A673 (cell line): ENCODE measurements at regions not wholly inside any gene's neighbourhood (a gene's known extent, or its start where the extent isn't known, plus 50 kb on each side); places are given as distances from the start of the nearest gene placed in this dataset.

Source experiments
- BruUV-seq: library from RNA; stranded (reverse); fragments of 400-500 nt; replicated peaks from 2 replicates; lab custom pipeline; 2021; lab: Mats Ljungman, UMichigan
- CTCF ChIA-PET: fragments of 300-600 bp; sonication (Branson Sonifier 250); formaldehyde crosslinking; loops from one replicate; lab custom pipeline; 2022; ENCODE audit warnings: antibody characterized with exemption; lab: Charles Lee
- POLR2A ChIA-PET: fragments of 300-600 bp; sonication (Branson Sonifier 250); formaldehyde crosslinking; loops from one replicate; lab custom pipeline; 2022; ENCODE audit warnings: antibody characterized with exemption; ENCODE audit not compliant: low non-redundant PET; lab: Charles Lee
- DNase-seq: peaks from one replicate; pipeline ENCODE4 v3.0.0-alpha.2; 2015; ENCODE audit warnings: low spot score
- H3K27ac ChIP-seq: fragments of 200-600 bp; sonication (generic); 2 replicates; pipeline ENCODE4 v1.5.1; 2016; ENCODE audit warnings: mixed run types, low read depth, mild to moderate bottlenecking, mixed read lengths, antibody characterized with exemption, low read length; ENCODE audit not compliant: poor library complexity, severe bottlenecking
- H3K27me3 ChIP-seq: fragments of 200-600 bp; sonication (generic); replicated peaks from 2 replicates; pipeline ENCODE4 v1.6.1; 2017; ENCODE audit warnings: mixed run types, low read depth, mild to moderate bottlenecking, mixed read lengths, antibody characterized with exemption, low read length; ENCODE audit not compliant: insufficient read depth, poor library complexity
- H3K36me3 ChIP-seq: fragments of 200-600 bp; sonication (generic); 2 replicates; pipeline ENCODE4 v1.6.1; 2016; ENCODE audit warnings: mixed run types, mild to moderate bottlenecking, mixed read lengths, antibody characterized with exemption, low read length; ENCODE audit not compliant: insufficient read depth, poor library complexity, severe bottlenecking
- H3K4me1 ChIP-seq: fragments of 200-600 bp; sonication (generic); 2 replicates; pipeline ENCODE4 v1.6.1; 2017; ENCODE audit warnings: mixed run types, mild to moderate bottlenecking, mixed read lengths, antibody characterized with exemption, low read length; ENCODE audit not compliant: insufficient read depth, poor library complexity, severe bottlenecking
- H3K4me3 ChIP-seq: fragments of 200-600 bp; sonication (generic); 2 replicates; pipeline ENCODE4 v1.5.1; 2016; ENCODE audit warnings: low read depth, mixed run types, mild to moderate bottlenecking, mixed read lengths, low read length; ENCODE audit not compliant: poor library complexity, severe bottlenecking
- H3K9me3 ChIP-seq: fragments of 200-600 bp; sonication (generic); 2 replicates; pipeline ENCODE4 v1.6.1; 2016; ENCODE audit warnings: mixed run types, low read depth, mild to moderate bottlenecking, mixed read lengths, antibody characterized with exemption, low read length; ENCODE audit not compliant: poor library complexity, severe bottlenecking
- EZH2 ChIP-seq: fragments of 200-600 bp; sonication (generic); IDR thresholded peaks from 2 replicates; pipeline ENCODE4 v1.6.1; 2017; ENCODE audit warnings: borderline replicate concordance, low read depth, mild to moderate bottlenecking, mixed read lengths, antibody characterized with exemption, low read length; ENCODE audit not compliant: poor library complexity, severe bottlenecking
- intact Hi-C: fragments of 100-400 bp; cut with micrococcal nuclease; formaldehyde crosslinking; loops from one replicate; pipeline ENCODE4 v1.10.0; 2022; ENCODE audit not compliant: unreplicated experiment
- TF ChIP-seq, protein P1 (sequence below): fragments of 300-800, 200-600 bp; sonication (generic); conservative IDR thresholded peaks from 2 replicates; pipeline ENCODE4 v1.5.1; 2017; ENCODE audit warnings: low read depth, mild to moderate bottlenecking, antibody characterized with exemption, low read length, moderate library complexity, mixed read lengths

- no TSS peak for BruUV-seq
- no peaks in the 10 kb centered on the region for H3K36me3 ChIP-seq
- DNase-seq: no peak
- H3K27me3 ChIP-seq: peaks cover 5% of the 10 kb centered on the region
- no peaks in the 10 kb centered on the region for H3K9me3 ChIP-seq
- TF ChIP-seq, protein P1, sequence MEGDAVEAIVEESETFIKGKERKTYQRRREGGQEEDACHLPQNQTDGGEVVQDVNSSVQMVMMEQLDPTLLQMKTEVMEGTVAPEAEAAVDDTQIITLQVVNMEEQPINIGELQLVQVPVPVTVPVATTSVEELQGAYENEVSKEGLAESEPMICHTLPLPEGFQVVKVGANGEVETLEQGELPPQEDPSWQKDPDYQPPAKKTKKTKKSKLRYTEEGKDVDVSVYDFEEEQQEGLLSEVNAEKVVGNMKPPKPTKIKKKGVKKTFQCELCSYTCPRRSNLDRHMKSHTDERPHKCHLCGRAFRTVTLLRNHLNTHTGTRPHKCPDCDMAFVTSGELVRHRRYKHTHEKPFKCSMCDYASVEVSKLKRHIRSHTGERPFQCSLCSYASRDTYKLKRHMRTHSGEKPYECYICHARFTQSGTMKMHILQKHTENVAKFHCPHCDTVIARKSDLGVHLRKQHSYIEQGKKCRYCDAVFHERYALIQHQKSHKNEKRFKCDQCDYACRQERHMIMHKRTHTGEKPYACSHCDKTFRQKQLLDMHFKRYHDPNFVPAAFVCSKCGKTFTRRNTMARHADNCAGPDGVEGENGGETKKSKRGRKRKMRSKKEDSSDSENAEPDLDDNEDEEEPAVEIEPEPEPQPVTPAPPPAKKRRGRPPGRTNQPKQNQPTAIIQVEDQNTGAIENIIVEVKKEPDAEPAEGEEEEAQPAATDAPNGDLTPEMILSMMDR: no peak
- no peak for TF ChIP-seq EZH2
- POLR2A ChIA-PET: no interaction called here
- H3K4me1 ChIP-seq: no peaks in the 10 kb centered on the region
- H3K4me3 ChIP-seq: no peak overlapping the region
- CTCF ChIA-PET: no interaction called here
- intact Hi-C loops: no loop called here
- H3K27ac ChIP-seq: no peak overlapping the region
Measured at GRCh38 chr1:222369148-222369547, 178.8 kb downstream of the HHIPL2 start.

- H3K27me3 ChIP-seq: no peaks in the 10 kb centered on the region
- intact Hi-C loops: no loop called here
- TF ChIP-seq EZH2: no peak
- TF ChIP-seq, protein P1: no peak
- no peak for DNase-seq
- no peaks in the 10 kb centered on the region for H3K36me3 ChIP-seq
- H3K9me3 ChIP-seq: no peaks in the 10 kb centered on the region
- no peak overlapping the region for H3K27ac ChIP-seq
- POLR2A ChIA-PET: no interaction called here
- H3K4me3 ChIP-seq: no peak overlapping the region
- CTCF ChIA-PET: no interaction called here
- H3K4me1 ChIP-seq: no peaks in the 10 kb centered on the region
- BruUV-seq: no TSS peak
Measured at GRCh38 chr1:222358100-222358499, 189.8 kb downstream of the HHIPL2 start.

GRCh38 chr1:222357252-222357651 is 190.7 kb downstream of the HHIPL2 start:
- no peak for DNase-seq
- intact Hi-C loops: no loop called here
- Histone ChIP-seq H3K27me3 (no peaks in the 10 kb centered on the region), H3K36me3 (no peaks in the 10 kb centered on the region), H3K4me1 (no peaks in the 10 kb centered on the region), H3K4me3 (no peak overlapping the region), H3K9me3 (no peaks in the 10 kb centered on the region), H3K27ac (no peak overlapping the region)
- BruUV-seq: no TSS peak
- TF ChIP-seq, protein P1: no peak
- TF ChIP-seq EZH2: no peak
- ChIA-PET CTCF (no interaction called here), POLR2A (no interaction called here)
